GM21367 (cell line): ENCODE measurements at regions not wholly inside any gene's neighbourhood (a gene's known extent, or its start where the extent isn't known, plus 50 kb on each side); places are given as distances from the start of the nearest gene placed in this dataset.

Experiments used
- ATAC-seq: cut with Tn5 transposase; IDR thresholded peaks from one replicate; pipeline ENCODE4 v1.9.1; 2021; ENCODE audit not compliant: unreplicated experiment

- ATAC-seq: no peak
Measured at GRCh38 chr2:207256476-207257207, 90.9 kb upstream of the KLF7 start.

- no peak for ATAC-seq
Measured at GRCh38 chr2:207257251-207258250, 91.8 kb upstream of the KLF7 start.

GRCh38 chr2:207258263-207258991 lies 92.7 kb upstream of the KLF7 start:
- ATAC-seq: no peak

GRCh38 chr2:207260021-207260420 lies 94.3 kb upstream of the KLF7 start:
- no peak for ATAC-seq

- no peak for ATAC-seq
Measured at GRCh38 chr2:207260947-207261346, 95.2 kb upstream of the KLF7 start.

- no peak for ATAC-seq
Measured at GRCh38 chr2:207264310-207264709, 98.6 kb upstream of the KLF7 start.

GRCh38 chr2:207265332-207265731 lies 99.6 kb upstream of the KLF7 start:
- ATAC-seq: no peak

GRCh38 chr2:207265869-207266268 lies 100.1 kb upstream of the KLF7 start:
- ATAC-seq: no peak

- ATAC-seq: no peak
Measured at GRCh38 chr2:207266648-207267047, 100.9 kb upstream of the KLF7 start.

GRCh38 chr2:207269038-207269437 lies 103.3 kb upstream of the KLF7 start:
- ATAC-seq: no peak

- ATAC-seq: no peak
Measured at GRCh38 chr2:207274530-207275189, 108.9 kb upstream of the KLF7 start.

- no peak for ATAC-seq
Measured at GRCh38 chr2:207275779-207276178, 110.0 kb upstream of the KLF7 start.

GRCh38 chr2:207276248-207276647 lies 110.5 kb upstream of the KLF7 start:
- no peak for ATAC-seq

- ATAC-seq: no peak
Measured at GRCh38 chr2:207276858-207277257, 111.1 kb upstream of the KLF7 start.

- no peak for ATAC-seq
Measured at GRCh38 chr2:207279520-207279919, 113.8 kb upstream of the KLF7 start.

GRCh38 chr2:207281436-207281835 lies 115.7 kb upstream of the KLF7 start:
- no peak for ATAC-seq

GRCh38 chr2:207282916-207283315 lies 117.2 kb upstream of the KLF7 start:
- ATAC-seq: no peak

GRCh38 chr2:207283356-207283755 lies 117.6 kb upstream of the KLF7 start:
- peak; percentile 40 for ATAC-seq

GRCh38 chr2:207284556-207285472 lies 119.1 kb upstream of the KLF7 start:
- no peak for ATAC-seq

GRCh38 chr2:207285473-207285815 lies 119.7 kb upstream of the KLF7 start:
- no peak for ATAC-seq
